Hematopoietic multipotent progenitor cell treated with erythropoietin and hydrocortisone succinate and interleukin-3 and kit ligand, for 4 days (in vitro differentiated cells): ENCODE measurements at regions not wholly inside any gene's neighbourhood (a gene's known extent, or its start where the extent isn't known, plus 50 kb on each side); places are given as distances from the start of the nearest gene placed in this dataset.
A peak's percentile ranks its signal among the peaks of the same experiment; 100 is the strongest.

Experiments used
- DNase-seq: peaks from one replicate; pipeline ENCODE4 v3.0.0-alpha.2; 2015

DNA sequence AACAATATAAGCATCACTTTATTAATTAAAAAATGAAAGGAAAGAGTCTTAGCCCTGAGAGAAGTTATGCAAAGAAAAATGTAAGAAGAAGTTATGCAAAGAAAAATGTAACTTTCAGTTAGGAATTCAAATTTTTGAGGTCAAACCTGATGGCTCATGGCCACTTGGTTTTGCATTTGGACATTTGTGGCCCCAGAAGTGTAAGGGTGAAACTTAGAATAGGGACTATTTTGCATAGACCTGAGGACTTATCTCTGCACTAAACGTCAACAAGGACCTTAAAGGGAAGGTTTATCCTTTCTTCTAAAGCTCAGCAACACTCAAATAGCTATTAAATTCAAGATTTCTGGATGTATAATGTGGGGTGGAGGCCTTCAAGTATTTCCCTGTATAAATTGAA lies 724.5 kb upstream of the POT1 start:
- no peak for DNase-seq

DNA sequence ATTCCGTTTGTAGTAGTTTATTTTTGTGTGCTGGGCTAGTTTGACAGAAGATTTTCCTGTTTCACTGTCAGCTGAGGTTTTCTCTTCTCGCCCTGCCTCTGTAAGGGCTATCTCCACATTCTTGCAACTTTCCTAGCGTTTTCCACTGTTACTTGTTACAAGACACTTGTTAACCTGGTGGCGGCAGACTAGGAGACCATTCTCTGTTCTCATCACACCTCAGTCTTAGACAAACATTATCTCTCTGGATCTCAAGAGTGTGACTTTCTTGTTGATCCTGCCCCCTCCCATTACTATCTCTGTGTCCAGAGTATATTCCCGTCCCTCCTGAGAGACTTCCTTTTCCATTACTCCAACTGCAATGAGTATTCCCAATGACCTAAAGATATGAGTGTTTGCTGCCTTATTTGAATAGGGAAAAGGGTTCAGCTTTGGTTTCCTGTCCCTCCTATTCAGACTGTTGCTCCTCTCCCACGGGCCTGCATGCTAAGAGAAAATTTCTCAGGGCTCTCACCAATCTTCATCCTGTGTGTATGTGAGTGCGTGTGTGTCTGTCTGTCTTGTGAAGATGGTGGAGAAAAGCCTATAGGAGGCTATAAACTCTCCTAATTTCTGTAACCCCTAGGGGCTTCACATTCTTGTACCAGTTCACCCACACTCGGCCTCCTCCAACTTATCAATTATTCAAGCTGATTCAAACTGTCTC lies 722.4 kb upstream of the POT1 start:
- no peak for DNase-seq

DNA sequence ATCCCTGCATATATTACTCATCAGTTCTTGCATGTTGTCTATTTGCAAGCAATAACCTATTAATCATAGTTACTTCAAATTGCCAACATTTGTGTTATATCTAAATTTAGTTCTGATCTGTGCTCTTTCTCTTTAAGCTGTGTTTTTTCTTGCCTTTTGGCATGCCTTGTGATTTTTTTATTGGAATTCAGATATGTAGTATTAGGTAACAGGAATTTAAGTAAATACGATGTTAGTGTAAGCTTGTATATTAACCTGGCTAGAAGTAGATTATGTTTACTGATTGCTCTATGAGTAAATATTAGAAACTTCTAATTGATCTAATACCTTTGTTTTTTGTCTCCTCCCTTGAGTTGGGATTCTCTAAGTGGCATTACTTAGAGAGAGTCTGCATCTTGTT lies 718.9 kb upstream of the POT1 start:
- DNase-seq: no peak

DNA sequence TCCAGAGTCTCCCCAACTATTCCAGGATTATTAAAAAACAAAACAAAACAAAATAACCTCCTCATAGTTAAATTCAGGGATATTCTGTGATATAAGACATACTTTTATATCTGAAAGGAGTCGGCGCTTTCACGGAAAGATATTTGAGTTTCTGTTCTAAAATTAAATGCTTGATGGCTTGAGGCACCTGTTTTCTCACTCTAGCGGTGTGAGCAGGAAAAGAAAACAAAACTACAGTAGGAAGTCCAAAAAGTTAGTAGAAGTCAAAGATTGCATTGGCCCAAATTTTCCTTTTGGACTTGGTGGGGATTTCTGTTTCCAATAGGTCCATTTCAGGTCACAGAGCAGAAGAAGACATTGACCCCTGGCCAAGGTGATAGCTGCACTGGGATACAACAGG lies 716.1 kb upstream of the POT1 start:
- no peak for DNase-seq

DNA sequence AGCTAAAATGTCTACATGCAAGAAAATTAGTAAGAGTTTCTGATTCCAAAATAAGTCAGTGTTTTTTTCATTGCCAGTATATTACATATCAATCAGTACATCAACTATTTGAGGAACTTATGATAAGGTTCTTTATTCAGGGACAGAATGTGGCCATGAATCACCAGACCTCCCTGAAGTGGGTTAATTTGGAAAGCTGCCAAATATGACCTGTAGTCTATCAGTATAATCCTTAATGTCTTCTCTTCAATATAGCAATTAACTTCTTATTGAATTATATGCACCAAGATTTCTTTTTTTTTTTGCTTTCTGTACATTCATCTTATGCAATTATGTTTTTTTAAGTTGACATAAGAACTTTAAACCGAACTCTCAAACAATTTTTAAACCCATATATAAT lies 714.5 kb upstream of the POT1 start:
- DNase-seq: peak; percentile 56

DNA sequence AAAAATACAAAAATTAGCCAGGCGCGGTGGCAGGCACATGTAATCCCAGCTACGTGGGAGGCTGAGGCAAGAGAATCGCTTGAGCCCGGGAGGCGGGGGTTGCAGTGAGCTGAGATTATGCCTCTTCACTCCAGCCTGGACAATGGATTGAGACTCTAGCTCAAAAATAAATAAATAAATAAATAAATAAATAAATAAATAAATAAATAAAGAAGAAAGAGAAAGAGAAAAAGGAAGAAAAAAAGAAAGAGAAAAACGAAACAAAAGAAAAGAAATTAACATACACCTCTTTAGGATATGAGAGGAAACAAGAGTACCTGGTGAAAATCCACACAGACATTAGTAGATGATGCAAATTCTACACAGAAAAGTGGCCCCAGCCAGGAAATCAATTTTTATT lies 713.7 kb upstream of the POT1 start:
- no peak for DNase-seq

DNA sequence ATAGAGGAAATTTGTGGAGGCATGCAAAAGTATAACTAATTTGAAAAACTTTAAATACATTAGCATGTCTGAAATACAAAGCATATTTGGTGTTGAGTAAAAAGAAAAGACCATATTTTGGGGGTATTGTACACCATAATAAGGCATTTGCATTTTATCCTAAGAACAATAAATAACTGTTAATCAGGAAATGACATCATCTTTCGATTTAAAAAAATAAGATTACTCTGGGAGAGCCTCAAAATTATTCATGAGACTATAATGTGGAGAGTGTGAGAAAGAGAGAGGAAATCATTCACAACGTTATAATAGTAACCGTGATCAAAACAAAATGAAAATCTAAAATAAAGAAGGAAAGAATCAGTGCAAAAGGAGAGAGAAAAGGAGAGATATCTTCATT lies 712.3 kb upstream of the POT1 start:
- DNase-seq: no peak

DNA sequence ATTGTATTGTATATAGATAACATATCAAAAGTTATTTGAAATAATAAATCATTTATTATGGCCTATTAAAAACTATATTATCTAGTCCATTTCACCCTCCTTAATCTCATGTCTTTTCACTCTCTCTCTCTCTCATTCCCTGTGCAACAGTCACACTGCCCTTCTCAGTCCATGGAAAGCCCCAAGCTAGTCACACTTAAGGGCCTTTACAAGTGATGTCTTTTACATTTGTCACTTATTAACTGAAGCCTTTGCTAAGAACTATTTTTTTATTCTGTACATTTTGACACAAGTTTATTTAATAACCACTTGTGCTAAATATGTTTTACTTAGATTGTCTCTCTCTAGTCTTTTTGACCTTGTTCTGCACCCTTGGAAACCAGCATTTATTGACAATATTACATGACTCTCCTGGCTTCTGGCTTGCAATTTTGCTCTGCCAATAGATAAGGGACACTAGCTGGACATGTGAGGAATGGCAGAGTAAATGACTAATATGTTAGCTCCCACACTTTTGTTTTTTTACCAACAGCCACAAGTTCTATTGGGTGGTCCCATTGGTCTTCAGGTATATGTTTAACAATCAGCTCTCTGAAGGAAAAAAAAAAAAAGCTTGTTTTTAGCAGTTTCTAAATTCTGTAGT lies 706.8 kb upstream of the POT1 start:
- DNase-seq: no peak

DNA sequence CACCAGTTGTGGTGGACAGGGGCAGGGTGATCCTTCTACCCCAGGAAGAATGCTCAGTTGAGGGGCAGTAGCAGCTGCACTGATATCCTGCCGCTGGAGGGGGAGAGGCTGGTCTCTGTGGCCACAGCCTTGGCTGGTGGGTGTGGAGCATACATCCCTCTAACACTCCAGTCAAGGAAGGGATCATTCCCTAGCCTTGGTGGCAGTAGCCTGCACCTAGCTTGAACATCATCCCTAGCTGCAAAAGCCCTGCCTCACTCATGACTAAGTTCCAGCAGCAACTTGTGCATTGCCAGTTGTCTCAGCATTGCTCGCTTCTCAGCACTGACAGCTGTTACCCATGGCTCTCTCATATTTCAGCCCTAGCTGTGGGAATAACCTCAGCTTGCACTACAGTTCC lies 688.9 kb upstream of the POT1 start:
- DNase-seq: no peak

DNA sequence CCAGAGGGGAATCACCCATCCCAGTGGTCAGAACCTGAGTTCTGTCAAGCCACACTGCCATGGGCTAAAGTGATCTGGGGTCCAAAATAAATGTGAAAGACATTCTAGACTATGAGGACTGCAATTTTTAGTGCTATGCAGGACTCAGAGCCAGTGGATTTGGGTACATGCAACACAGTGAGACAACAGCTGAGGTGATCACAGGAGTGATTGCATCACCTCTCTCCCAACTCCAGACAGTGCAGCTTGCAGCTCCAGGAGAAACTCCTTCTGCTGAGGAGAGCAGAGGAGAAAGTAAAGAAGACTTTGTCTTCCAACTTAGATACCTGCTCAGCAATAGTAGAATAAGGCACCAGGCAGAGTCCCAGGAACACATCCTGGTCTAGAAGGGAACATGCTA lies 682.0 kb upstream of the POT1 start:
- no peak for DNase-seq

DNA sequence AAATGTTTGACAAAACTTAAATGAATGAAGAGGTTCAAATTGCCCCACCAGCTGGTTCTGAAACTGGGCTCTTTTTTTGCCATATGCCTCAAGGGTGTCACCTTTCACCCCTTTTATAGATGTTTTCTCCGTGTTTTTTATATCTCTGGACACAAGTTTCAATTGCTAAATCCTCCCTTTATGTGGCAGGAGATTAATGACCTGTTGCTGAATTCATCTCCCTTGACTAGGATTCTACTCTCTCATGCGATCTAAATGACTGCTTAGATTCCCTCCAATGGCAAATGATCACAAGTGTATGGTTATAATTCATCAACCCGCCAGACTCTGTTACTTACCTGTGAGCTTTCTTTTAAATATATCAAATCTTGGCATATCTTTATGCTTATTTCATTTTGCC lies 677.0 kb upstream of the POT1 start:
- no peak for DNase-seq

DNA sequence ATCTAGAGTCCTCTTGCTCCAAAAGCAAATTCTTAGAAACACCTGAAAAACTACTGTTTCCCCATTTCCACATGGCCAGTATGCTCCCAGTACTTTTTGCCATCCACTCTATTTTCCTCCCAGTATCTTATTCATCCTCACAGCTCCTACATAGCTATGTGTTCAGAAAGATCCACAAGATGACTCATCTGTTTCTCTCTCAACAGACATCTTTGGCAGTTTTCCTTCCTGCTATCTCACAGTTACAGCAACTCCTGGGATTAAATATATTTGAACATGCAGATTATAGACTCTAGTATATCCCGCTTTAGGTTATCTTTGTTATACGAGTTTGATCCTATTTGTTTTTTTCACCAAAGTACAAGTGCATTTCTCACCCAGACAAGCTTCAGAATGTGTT lies 675.6 kb upstream of the POT1 start:
- DNase-seq: peak; percentile 26

DNA sequence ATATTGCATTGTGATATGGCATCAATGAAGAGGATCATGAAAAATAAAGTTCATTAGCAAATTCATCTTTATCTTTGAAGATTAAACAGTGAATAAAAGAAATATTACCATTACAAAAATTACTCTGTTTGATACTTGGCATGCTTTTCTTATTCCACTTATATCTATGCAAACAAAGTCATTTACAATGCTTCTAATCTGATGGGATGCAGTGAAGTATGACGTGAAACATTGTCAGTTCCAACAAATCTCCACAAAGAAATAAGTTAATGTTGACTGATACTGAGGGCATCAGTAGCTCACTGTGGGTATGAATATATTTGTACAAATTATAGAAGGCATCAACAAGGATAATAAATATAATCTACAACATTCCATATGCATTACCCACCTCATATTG lies 672.8 kb upstream of the POT1 start:
- no peak for DNase-seq

DNA sequence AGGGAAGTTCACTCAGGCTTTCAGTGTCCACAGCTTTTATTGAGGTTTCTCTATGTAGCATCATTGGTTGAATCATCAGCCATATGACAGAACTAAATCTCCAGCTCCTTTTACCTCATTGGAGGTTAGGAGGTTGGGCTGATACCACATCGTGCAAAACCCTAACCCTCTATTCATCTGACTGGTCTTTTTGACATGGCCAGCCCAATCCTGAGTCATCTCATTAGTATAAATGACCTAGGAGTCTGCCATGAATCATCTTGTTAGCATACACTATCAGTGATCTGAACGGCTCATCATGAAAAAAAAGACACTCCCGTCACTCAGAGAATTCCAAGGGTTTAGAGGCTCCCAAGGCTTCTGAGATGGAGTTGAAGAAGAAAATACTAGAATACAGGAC lies 669.8 kb upstream of the POT1 start:
- no peak for DNase-seq

DNA sequence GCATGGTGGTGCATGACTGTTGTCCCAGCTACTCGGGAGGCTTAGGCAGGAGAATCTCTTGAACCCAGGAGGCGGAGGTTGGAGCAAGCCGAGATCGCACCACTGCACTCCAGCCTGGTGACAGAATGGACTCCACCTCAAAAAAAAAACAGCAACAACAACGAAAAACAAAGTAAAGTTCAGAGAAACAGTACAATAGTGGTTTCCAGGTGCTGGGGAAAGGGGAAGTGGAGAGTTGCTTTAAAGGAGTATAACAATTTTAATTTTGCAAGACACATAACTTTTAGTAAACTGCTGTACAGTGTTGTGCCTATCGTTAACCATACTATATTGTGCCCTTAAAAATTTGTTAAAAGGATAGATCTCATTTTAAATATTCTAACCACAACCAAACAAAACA lies 662.7 kb upstream of the POT1 start:
- DNase-seq: peak; percentile 22

DNA sequence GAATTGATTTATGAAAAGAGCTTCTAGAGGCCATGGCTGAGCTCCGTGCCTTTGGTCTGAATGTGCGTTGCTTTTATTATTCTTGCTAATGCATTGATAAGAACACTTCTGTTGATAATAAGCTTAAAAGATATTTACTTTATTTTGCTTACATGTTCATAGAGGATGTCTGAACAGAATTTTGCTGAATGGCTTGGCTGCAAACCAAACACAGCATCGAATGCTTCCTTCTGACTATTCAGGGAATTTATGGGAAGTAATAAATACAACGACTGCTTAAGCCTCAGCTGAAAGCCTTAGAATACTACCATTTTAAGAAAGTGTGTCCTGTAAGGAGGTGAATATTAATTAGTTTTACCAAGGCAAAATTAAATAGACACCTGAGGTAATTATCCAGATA lies 643.5 kb upstream of the POT1 start:
- DNase-seq: no peak

DNA sequence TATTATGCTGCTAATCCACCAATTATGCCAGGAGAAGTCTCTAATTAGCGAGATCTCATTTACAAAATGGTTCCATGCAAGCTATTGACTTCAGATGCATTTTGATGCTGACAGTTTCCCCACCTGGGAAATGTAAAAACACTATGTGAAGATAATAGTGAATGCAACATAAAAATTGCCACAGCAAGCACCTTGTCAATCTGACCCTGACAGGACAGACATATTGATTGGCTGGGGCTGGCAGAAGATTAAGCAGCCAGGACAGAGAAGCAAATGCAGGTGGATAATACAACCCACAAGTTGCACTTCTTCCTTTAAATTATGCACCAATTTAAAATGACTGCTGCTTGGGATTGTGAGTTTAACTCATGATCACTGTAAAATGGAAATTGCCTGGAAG lies 642.8 kb upstream of the POT1 start:
- DNase-seq: no peak

DNA sequence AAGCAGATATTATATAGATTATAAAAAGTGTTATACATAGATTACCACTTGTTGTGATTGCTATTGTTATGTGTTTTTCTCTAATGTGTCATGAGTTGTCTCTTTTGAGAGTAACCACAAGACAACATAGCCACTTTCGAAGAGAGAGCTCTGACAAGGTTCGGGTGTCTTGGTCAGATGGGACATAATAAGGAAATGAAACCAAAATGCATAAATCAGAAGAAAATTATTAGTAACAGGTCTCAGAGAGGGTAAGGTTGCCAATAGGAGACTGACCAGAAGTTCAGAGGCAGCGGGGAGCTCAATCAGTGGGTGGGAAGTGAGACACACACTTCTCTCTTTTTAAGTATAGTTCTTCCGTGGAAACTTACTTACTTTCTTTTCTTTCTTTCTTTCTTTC lies 639.2 kb upstream of the POT1 start:
- DNase-seq: no peak

DNA sequence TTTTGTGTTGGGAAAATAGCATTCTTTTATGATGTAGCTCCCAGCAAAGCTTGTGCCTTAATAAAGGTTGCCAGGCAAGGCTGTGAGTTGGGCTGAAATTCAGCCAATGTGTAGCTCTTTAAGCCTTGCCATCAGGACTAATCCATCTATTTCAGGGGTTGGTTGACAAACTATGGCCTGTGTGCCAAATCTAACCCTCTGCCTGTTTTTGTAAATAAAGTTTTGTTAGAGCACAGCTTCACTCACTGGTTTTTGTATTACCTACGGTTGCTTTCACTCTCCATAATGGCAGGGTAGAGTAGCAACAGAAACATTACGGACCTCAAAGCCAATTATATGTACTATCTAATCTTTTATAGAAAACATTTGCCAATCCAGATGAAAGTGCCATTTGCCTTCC lies 638.1 kb upstream of the POT1 start:
- DNase-seq: no peak

DNA sequence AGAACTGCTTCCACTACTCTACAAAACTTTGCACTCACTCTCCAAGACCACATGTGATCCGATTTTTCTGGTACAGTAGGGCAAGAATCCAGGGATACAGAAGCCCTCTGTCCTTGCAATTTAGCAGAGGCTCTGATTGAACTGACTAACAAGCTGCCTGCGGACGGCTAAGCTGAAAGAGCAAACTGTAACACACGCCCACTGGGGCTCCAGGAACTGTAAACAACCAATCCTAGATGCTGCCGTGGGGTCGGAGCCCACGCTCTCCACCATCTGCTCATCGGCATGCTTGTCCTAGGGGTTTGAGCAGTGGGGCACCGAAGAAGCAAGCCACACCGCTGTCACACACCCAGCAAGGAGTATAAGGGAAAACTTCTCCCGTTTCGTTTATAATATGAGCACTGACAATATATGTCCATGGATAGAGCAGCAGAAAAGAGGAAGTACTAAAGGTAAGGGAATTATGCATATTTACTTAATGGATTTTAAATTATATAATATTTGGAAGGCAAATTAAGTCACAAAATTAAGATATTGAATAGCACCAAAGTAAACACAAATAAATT lies 634.4 kb upstream of the POT1 start:
- no peak for DNase-seq

DNA sequence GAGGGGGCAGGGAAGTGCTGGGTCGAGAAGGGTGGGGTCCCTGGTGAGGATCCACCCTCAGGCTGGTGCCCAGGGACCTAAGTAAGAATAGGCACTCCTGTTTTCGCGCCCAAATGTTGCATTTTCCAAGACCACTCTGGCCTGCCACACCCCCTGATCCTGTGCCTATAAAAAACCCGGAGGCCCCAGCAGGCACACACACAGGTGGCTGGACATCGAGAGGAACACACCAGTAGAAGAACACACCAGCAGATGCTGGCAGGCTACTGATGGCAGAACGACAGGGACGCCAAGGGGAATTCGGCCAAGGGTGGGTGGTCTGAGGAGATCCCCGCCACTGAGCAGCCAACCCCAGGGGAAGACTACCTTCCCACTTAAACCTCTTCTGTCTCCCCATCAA lies 633.9 kb upstream of the POT1 start:
- no peak for DNase-seq

DNA sequence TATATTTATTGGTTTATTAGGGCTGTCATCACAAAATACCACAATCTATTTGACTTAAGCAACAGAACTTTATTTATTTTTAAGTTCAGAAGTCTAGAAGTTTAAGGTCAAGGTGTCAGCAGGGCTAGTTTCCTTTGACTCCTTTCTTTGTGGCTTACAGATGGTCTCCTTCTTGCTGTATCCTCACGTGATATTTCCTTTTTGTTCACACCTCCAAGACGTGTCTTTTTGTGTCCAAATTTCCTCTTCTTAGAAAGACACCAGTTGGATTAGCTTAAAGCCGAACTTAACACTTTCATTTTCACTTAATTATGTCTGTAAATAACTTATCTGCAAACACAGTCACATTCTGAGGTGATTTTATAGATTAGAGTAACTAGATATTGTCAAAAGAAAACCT lies 631.4 kb upstream of the POT1 start:
- DNase-seq: peak; percentile 38

DNA sequence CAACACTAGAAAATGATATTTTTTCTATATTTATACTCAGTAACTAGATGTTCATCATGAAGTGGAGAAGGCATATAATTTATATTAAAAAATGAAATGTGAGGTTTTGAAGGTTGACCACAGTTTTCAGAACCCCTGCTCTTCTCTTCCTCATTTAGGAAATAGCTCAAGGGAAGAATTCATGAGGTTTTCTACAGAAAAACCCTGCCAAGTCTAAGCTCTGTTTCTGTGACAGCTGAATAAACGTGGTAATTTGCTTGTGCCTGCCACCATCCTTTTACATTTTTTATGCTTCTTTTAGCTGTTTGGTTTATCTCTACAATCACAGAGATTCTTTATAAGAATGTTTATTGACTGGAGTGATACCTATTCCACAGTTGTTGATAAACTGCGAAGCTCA lies 630.3 kb upstream of the POT1 start:
- DNase-seq: peak; percentile 42

DNA sequence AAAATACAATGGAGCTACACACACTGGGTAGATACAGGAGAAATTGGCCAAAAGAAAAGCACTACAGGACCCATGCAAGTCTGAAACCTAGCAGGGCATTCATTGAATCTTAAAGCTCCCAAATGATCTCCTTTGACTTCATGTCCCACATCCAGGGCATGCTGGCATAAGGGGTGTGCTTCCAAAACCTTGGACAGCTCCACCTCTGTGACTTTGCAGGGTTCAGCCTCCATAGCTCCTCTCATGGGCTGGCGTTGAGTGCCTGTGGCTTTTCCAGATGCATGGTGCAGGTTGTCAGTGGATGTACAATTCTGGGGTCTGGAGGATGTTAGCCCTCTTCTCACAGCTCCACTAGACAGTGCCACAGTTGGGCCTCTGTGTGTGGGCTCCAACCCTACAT lies 626.3 kb upstream of the POT1 start:
- DNase-seq: peak; percentile 22

DNA sequence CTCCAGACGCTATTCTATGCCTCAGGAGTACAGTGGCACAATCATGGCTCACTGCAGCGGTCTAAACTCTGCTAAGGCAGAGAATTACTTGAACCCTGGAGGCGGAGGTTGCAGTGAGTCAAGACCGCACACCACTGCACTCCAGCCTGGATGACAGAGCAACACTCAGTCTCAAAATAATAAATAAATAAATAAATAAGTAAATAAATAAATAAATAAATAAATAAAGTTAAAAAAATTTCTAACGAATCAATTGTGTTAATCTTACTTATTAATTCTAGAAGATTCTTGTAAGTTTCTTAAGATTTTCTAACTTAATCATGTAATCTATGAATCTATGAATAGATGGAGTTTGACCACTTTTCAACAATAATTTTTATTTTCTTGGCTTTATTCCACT lies 621.4 kb upstream of the POT1 start:
- no peak for DNase-seq
